Erythroblast (primary cell): ENCODE measurements at regions not wholly inside any gene's neighbourhood (a gene's known extent, or its start where the extent isn't known, plus 50 kb on each side); places are given as distances from the start of the nearest gene placed in this dataset.

Source experiments
- GATA1 ChIP-seq: IDR thresholded peaks from 2 replicates; pipeline ENCODE4 v1.6.1; 2011; ENCODE audit warnings: low read depth, mild to moderate bottlenecking, control low read depth, low read length, moderate library complexity
- POLR2A ChIP-seq: IDR thresholded peaks from 2 replicates; pipeline ENCODE4 v1.6.1; 2011; ENCODE audit warnings: mild to moderate bottlenecking, low read length

DNA sequence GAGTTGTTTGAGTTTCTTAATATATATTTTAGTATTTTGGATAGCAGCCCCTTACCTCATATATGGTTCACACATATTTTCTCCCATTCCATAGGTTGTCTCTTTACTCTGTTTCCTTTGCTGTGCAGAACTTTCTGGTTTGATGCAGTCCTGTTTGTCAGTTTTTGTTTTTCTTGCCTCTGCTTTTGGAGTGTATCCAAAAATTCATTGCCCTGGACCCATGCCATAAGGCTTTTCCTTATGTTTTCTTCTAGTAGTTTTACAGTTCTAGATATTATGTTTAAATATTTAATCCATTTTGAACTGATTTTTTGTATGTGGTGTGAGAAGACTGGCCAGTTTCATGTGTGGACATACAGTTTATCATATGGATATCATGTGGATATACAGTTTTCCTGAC is 58.5 kb upstream of the NUDT6 start:
- TF ChIP-seq POLR2A (no peak), GATA1 (no peak)
